ENCODE measurements at regions not wholly inside any gene's neighbourhood (a gene's known extent, or its start where the extent isn't known, plus 50 kb on each side); places are given as distances from the start of the nearest gene placed in this dataset.

GRCh38 chr4:11050766-11051165, 366.2 kb upstream of the CLNK start:
- no peak overlapping the region for H3K4me2 ChIP-seq
- no peak for TF ChIP-seq ELF1 (IDR thresholded peaks at IDR 0.05)
- TF ChIP-seq CHD2 (IDR thresholded peaks at IDR 0.05; ENCODE audit: low read length, partially characterized antibody) = no peak
- TF ChIP-seq MEF2A (IDR thresholded peaks at IDR 0.05; ENCODE audit: borderline replicate concordance, low read depth) = no peak
- TF ChIP-seq EP300 (IDR thresholded peaks at IDR 0.05; ENCODE audit: borderline replicate concordance in 1 of 2, low read depth in 1 of 2, low read length in 1 of 2) = no peak
- no peak for TF ChIP-seq JUND (IDR thresholded peaks at IDR 0.05)
- no peak for TF ChIP-seq EZH2phosphoT487 (IDR thresholded peaks at IDR 0.05; ENCODE audit: borderline replicate concordance, low read depth)
- TF ChIP-seq, protein P1, sequence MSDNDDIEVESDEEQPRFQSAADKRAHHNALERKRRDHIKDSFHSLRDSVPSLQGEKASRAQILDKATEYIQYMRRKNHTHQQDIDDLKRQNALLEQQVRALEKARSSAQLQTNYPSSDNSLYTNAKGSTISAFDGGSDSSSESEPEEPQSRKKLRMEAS (IDR thresholded peaks at IDR 0.05; ENCODE audit: low read depth) = no peak
- TF ChIP-seq CTCF (IDR thresholded peaks at IDR 0.05) = no peak
- TF ChIP-seq GABPA (IDR thresholded peaks at IDR 0.05; ENCODE audit: low read depth) = no peak
- no peak for TF ChIP-seq RXRA (IDR thresholded peaks at IDR 0.05; ENCODE audit: borderline replicate concordance, low read depth)
- TF ChIP-seq TEAD4 (IDR thresholded peaks at IDR 0.05; ENCODE audit: borderline replicate concordance, insufficient read depth) = no peak
- TF ChIP-seq TCF12 (IDR thresholded peaks at IDR 0.05) = no peak
- no peak for TF ChIP-seq FOXJ3 (CRISPR knock-in tag; IDR thresholded peaks at IDR 0.05)
- H3K27ac ChIP-seq (ENCODE audit: low read depth in 2 of 2, low read length in 1 of 2) = no peak overlapping the region
- no peak overlapping the region for H2AFZ ChIP-seq (ENCODE audit: low read depth)
- no peaks in the 10 kb centered on the region for H3K9me3 ChIP-seq
- H3K9me2 ChIP-seq = no peaks in the 10 kb centered on the region
- H3F3A ChIP-seq (replicated peaks; ENCODE audit: insufficient read depth) = no peaks in the 10 kb centered on the region
- no peak for DNase-seq
- no peaks in the 10 kb centered on the region for H3K36me3 ChIP-seq (replicated peaks in 1 of 2; ENCODE audit: control insufficient read depth in 1 of 2, insufficient read depth in 2 of 2, low read length in 1 of 2)
- no peaks in the 10 kb centered on the region for H4K20me1 ChIP-seq (ENCODE audit: insufficient read depth)
- ChIA-PET CTCF (no interaction called here), POLR2A (no interaction called here)
- no peaks in the 10 kb centered on the region for H3K4me1 ChIP-seq (ENCODE audit: control insufficient read depth in 1 of 2, insufficient read depth in 2 of 2, low read depth in 1 of 2, low read length in 1 of 2)
- no peak overlapping the region for H3K4me3 ChIP-seq (ENCODE audit: low read depth in 2 of 2, low read length in 1 of 2)
- no peaks in the 10 kb centered on the region for H3K27me3 ChIP-seq (ENCODE audit: insufficient read depth)
- WGBS (ENCODE audit: low lambda C conversion rate) = 5% methylated on average over 2 of the region's 2 CpGs
- no peaks in the 10 kb centered on the region for H3K79me2 ChIP-seq (ENCODE audit: insufficient read depth)
- no peak overlapping the region for H3K9ac ChIP-seq

DNA sequence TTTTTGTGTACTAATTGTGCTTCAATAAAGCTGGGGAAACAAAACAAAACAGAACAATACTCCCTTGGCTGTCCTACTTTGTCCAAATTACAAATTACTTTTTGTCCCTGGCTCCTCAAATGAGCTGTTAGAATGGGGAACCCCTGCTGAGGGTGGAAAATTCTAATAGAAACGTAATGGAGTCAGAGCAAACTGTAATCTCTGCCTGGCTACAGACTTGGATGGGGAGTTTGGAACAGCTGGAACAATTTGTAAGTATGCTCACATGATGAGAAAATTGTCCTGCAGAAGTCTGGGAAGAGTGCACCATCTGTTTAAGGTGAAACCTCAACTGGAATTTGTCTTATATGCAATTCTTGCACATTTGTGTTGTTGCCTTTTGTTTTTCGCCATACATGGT, 364.4 kb upstream of the CLNK start:
- H3K27ac ChIP-seq (ENCODE audit: low read depth in 2 of 2, low read length in 1 of 2) = no peak overlapping the region
- H3K4me1 ChIP-seq (ENCODE audit: control insufficient read depth in 1 of 2, insufficient read depth in 2 of 2, low read depth in 1 of 2, low read length in 1 of 2) = no peaks in the 10 kb centered on the region
- H3K4me3 ChIP-seq (ENCODE audit: low read depth in 2 of 2, low read length in 1 of 2) = no peak overlapping the region
- POLR2A ChIA-PET = no interaction called here
- CTCF ChIA-PET = interaction anchor here (1.2 kb wide), 1 partner anchor 22 kb away, joined by 3 read pairs; no protein-coding TSS in a partner anchor
- no peaks in the 10 kb centered on the region for H3K36me3 ChIP-seq (replicated peaks in 1 of 2; ENCODE audit: control insufficient read depth in 1 of 2, insufficient read depth in 2 of 2, low read length in 1 of 2)
- H3K79me2 ChIP-seq (ENCODE audit: insufficient read depth) = no peaks in the 10 kb centered on the region
- no peak overlapping the region for H2AFZ ChIP-seq (ENCODE audit: low read depth)
- H3K9me3 ChIP-seq = no peaks in the 10 kb centered on the region
- WGBS (ENCODE audit: low lambda C conversion rate) = 8% methylated on average over 2 of the region's 2 CpGs
- H3K4me2 ChIP-seq = no peak overlapping the region
- no peaks in the 10 kb centered on the region for H3K9me2 ChIP-seq
- H3F3A ChIP-seq (replicated peaks; ENCODE audit: insufficient read depth) = no peaks in the 10 kb centered on the region
- no peak for DNase-seq
- no peaks in the 10 kb centered on the region for H3K27me3 ChIP-seq (ENCODE audit: insufficient read depth)
- no peak overlapping the region for H3K9ac ChIP-seq
- TF ChIP-seq FOSL2 (IDR thresholded peaks at IDR 0.05; ENCODE audit: borderline replicate concordance, low read depth) = no peak
- TF ChIP-seq EP300 (IDR thresholded peaks at IDR 0.05; ENCODE audit: borderline replicate concordance in 1 of 2, low read depth in 1 of 2, low read length in 1 of 2) = no peak
- no peak for TF ChIP-seq ELF1 (IDR thresholded peaks at IDR 0.05)
- TF ChIP-seq GABPA (IDR thresholded peaks at IDR 0.05; ENCODE audit: low read depth) = no peak
- no peak for TF ChIP-seq TAF1 (IDR thresholded peaks at IDR 0.05; ENCODE audit: borderline replicate concordance, low read depth, low read length)
- TF ChIP-seq SMC3 (IDR thresholded peaks at IDR 0.05; ENCODE audit: low read depth, low read length) = no peak
- TF ChIP-seq NRF1 (IDR thresholded peaks at IDR 0.05; ENCODE audit: low read depth, low read length) = no peak
- TF ChIP-seq RAD21 (IDR thresholded peaks at IDR 0.05; ENCODE audit: low read length) = no peak
- TF ChIP-seq FOXM1 (IDR thresholded peaks at IDR 0.05; ENCODE audit: low read depth) = no peak
- no peak for TF ChIP-seq YY1 (IDR thresholded peaks at IDR 0.05; ENCODE audit: low read depth)
- no peaks in the 10 kb centered on the region for H4K20me1 ChIP-seq (ENCODE audit: insufficient read depth)

Measured in SK-N-SH (cell line).